Mucosa of stomach (tissue), 1 donor: ENCODE measurements at regions not wholly inside any gene's neighbourhood (a gene's known extent, or its start where the extent isn't known, plus 50 kb on each side); places are given as distances from the start of the nearest gene placed in this dataset.
A peak's percentile ranks its signal among the peaks of the same experiment; 100 is the strongest.

ENCODE experiments used
- H3K27me3 ChIP-seq: one replicate; pipeline ENCODE4 v1.7.0; 2013; ENCODE audit warnings: mild to moderate bottlenecking, low read length; ENCODE audit not compliant: control insufficient read depth, insufficient read depth
- H3K36me3 ChIP-seq: one replicate; pipeline ENCODE4 v1.7.0; 2013; ENCODE audit warnings: low read length; ENCODE audit not compliant: control insufficient read depth, insufficient read depth
- H3K4me1 ChIP-seq: one replicate; pipeline ENCODE4 v1.7.0; 2013; ENCODE audit warnings: mild to moderate bottlenecking, low read length; ENCODE audit not compliant: control insufficient read depth, insufficient read depth
- H3K4me3 ChIP-seq: one replicate; pipeline ENCODE4 v1.7.0; 2013; ENCODE audit warnings: low read length
- H3K9ac ChIP-seq: one replicate; pipeline ENCODE4 v1.7.0; 2013; ENCODE audit warnings: mild to moderate bottlenecking, low read length, moderate library complexity
- H3K9me3 ChIP-seq: one replicate; pipeline ENCODE4 v1.7.0; 2013; ENCODE audit warnings: mild to moderate bottlenecking, low read length, moderate library complexity; ENCODE audit not compliant: control insufficient read depth
- donor health status: Pancreatic carcinoma.

DNA sequence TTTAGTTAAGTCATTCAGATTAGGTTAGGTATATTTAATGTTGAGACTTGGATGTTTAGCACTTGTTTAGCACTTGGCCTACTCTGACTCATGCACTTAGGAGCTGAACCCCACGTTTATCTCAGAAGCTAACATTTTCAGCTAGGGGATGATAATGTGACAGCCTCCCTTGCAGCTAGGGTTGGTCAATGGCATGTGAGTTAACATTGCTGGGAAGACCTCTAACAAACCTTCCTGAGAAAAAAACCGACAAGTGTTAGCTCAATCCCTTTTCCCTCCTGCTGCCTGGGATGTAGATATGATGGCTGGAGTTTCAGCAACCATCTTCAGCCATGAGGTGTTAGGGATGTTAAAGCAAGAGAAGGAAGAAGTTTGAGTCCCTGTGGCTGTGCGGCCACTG, 185.0 kb upstream of the FOXF1 start:
- H3K4me1 ChIP-seq: no peaks in the 10 kb centered on the region
- no peaks in the 10 kb centered on the region for H3K27me3 ChIP-seq
- no peaks in the 10 kb centered on the region for H3K36me3 ChIP-seq
- no peak overlapping the region for H3K4me3 ChIP-seq
- H3K9me3 ChIP-seq: no peaks in the 10 kb centered on the region
- H3K9ac ChIP-seq: no peak overlapping the region

DNA sequence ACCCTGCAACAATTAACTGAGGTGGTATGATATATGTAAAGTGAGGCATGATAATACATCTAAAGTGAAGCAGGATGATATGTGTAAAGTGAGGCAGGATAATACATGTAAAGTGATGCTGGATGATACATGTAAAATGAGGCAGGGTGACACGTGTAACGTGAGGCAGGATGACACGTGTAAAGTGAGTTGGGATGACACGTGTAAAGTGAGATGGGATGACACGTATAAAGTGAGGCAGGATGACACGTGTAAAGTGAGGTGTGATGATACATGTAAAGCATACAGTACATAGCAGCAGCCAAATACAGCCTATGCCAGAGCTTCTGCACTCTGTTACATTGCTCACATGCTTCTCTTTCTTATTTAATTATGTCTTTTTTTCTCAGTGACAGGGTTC, 184.4 kb upstream of the FOXF1 start:
- H3K36me3 ChIP-seq: no peaks in the 10 kb centered on the region
- no peak overlapping the region for H3K9ac ChIP-seq
- H3K4me3 ChIP-seq: no peak overlapping the region
- H3K4me1 ChIP-seq: no peaks in the 10 kb centered on the region
- no peaks in the 10 kb centered on the region for H3K9me3 ChIP-seq
- H3K27me3 ChIP-seq: no peaks in the 10 kb centered on the region

DNA sequence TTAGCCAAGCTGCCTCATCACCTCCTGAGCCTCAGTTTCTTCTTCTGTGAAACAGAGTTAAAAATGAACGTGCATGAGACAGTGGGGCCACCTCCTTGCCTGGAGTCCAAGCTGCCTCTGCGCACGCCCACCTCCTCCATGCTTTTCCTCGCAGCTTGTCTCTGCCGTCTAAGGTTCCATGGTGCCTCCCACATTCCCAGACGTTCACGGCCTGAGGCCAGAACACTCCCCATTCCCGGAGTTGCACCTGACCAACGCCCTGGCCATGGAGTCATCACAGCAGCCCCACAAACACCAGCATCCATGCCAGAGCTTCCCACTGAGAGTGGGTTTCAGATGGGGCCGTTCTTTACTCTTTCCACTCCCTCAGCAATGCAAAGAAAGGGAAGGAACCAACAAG, 183.0 kb upstream of the FOXF1 start:
- Histone ChIP-seq H3K4me1 (no peaks in the 10 kb centered on the region), H3K36me3 (no peaks in the 10 kb centered on the region), H3K9me3 (no peaks in the 10 kb centered on the region), H3K27me3 (no peaks in the 10 kb centered on the region), H3K9ac (no peak overlapping the region), H3K4me3 (no peak overlapping the region)

DNA sequence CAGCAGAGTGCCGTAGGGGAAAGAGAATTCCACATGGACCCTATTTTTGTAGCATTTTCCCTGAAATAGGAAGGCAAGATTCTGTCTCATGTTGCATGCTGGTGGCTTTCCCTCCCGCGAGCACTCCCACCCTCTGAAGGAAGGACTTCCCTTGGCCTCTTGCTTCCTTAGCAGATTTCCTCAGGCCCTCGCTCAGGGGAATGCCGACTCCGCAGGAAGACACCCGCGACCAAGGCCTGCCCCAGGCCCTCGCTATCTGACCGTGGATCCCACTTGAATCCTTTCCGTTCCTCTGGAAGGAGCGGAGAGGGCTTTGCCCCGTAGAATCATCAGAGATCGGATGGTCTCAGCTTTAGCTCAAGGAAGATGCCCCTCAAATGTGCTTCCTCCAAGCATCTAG, 179.4 kb upstream of the FOXF1 start:
- H3K9me3 ChIP-seq: no peaks in the 10 kb centered on the region
- H3K4me1 ChIP-seq: no peaks in the 10 kb centered on the region
- H3K36me3 ChIP-seq: no peaks in the 10 kb centered on the region
- no peak overlapping the region for H3K9ac ChIP-seq
- H3K27me3 ChIP-seq: no peaks in the 10 kb centered on the region
- no peak overlapping the region for H3K4me3 ChIP-seq

DNA sequence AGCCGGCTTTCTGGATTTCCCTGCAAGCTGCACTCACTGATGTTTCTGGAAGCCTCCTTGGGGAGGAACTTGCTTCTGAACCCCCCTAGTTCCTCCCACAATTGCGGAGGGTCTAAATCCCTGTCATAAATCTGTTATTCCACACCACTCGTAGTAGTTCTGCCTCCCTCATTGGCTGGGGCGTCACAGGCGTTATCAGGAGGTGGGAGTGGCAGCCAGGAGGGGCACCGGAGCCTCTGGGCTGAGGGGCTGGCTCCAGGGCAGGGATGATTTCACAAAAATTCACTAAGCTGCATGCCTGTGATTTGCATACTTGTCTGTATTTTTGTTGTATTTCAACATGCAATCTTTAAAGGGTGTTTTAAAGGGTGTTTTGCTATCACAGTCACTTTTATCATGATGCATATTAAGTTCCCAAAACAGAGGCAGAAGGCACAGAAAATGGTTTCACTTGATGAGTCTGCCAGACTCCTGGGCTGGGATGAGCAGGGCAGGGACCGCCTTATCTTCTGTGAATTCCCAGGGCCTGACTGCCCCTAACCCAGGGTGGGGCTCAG, 176.2 kb upstream of the FOXF1 start:
- Histone ChIP-seq H3K36me3 (no peaks in the 10 kb centered on the region), H3K4me3 (no peak overlapping the region), H3K4me1 (no peaks in the 10 kb centered on the region), H3K9me3 (no peaks in the 10 kb centered on the region), H3K9ac (no peak overlapping the region), H3K27me3 (no peaks in the 10 kb centered on the region)

DNA sequence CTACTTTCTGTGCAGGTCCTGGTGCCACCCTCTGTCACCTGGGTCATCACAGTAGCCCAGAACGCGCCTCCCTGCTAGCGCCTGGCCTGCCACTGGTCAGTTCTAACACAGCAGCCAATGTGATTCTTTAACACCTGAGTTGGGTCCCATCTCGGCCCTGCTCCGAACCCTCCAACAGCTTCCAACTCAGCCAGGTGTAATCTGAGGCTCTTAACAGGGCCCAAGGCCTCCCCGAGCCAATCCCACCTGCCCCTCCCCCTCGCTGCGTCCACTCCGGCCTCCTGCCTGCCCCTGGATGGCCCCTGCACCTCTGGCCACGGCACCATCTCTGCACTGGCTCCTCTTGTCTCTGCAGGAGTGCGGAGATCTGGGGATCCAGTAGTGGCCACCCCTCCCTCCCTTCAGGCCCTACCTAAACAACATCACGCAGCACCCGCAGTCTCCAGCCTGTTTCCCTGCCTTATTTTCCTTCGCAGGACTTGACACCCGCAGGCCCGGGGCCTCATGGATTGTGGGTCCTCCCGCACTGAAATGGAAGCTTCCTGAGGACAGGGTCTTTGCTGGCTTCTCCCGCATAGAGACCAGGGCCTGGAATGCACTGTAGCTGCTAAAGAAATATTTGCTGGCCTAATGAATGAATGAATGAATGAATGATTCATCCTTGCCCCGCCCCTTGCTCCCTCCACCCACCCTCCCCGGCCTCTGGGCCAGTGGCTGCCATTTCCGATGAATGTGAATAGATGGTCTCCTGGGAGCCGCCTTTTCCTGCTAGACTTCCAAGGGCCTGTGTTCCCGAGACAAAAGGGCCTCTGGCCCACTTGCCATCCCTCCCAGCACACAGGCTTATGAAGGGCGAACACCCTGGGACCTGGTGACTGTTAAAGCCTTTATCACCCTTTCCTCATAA, 174.8 kb upstream of the FOXF1 start:
- H3K9ac ChIP-seq: no peak overlapping the region
- no peaks in the 10 kb centered on the region for H3K9me3 ChIP-seq
- no peak overlapping the region for H3K4me3 ChIP-seq
- H3K36me3 ChIP-seq: no peaks in the 10 kb centered on the region
- H3K27me3 ChIP-seq: no peaks in the 10 kb centered on the region
- H3K4me1 ChIP-seq: no peaks in the 10 kb centered on the region

DNA sequence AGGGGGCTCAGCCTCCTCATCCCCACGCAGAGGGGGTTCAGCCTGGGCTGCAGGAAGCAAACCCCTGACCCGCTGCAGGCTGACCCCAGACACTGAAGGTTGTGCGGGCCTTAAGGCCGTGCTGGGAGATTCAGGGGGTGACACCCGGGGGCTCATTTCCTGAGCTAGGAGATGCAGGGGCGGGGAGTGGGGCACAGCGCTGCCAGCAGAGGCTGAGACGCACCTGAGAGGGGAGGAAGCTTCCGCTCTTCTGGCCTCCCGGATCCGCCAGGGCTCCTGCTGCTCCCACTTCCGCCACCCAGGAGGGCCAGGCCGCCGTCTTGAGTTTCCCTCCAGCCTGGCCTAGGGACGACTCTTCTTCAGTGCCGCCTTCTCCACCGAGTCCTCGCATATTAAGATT, 173.2 kb upstream of the FOXF1 start:
- Histone ChIP-seq H3K4me1 (no peaks in the 10 kb centered on the region), H3K9ac (no peak overlapping the region), H3K27me3 (no peaks in the 10 kb centered on the region), H3K36me3 (no peaks in the 10 kb centered on the region), H3K9me3 (no peaks in the 10 kb centered on the region), H3K4me3 (no peak overlapping the region)

DNA sequence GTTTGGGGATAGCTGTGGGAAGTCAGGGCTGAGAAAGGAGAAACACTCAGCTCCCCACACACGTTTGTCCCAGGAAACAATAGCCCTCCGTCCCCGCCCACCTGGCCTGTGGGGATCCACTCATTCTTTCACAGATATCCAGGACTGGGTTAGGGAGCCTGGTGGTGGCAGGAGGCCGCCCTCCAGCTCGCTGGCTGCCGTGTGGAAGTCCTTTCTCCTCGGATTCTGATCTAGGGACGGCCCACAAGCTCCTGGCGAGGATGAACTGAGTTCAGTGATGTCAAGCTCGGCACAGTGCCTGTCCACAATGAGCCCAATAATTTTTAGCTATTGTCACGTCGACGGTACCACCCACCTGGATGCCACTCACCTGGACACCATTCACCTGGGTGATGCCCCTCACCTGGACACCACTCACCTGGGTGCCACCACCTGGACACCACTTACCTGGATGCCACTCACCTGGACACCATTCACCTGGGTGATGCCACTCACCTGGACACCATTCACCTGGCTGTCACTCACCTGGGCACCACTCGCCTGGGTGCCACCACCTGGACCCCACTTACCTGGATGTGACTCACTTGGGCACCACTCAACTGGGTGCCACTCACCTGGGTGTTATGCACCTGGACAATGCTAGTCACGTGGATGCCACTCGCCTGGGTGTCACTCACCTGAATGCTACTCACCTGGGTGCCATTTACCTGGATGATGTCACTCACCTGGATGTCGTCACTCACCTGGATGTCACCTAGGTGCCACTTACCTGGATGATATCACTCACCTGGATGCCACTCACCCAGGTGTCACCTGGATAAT, 172.5 kb upstream of the FOXF1 start:
- no peaks in the 10 kb centered on the region for H3K9me3 ChIP-seq
- no peaks in the 10 kb centered on the region for H3K4me1 ChIP-seq
- no peak overlapping the region for H3K4me3 ChIP-seq
- H3K9ac ChIP-seq: no peak overlapping the region
- H3K27me3 ChIP-seq: no peaks in the 10 kb centered on the region
- no peaks in the 10 kb centered on the region for H3K36me3 ChIP-seq

DNA sequence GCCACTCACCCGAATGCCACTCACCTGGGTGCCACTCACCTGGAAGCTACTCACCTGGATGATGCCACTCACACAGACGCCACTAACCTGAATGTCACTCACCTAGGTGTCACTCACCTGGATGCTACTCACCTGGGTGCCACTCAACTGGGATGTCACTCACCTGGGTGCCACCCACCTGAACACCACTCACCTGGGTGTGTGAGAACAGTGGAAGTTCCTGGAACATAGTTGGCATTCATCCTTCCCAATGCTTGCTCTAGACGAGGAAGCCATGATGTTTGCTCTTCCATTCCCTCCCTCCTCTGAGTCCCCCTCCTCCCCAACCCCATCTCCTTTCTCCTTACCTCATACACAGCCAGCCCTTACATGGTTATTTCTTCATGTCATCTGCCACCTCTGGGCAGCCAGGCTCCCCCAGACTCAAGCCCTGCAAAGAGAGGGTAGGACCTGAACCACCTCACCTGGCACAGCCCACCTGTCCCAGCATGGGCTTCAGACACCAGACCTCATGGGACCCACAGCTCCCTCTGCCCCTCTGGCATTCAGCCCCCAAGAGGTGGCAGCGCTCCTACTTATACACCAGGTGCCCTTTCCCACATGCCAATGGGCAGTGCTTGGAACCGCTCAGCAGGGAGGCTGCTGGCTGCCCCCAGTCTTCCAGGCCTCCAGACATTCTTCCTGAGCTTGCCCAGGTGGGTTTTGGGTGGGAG, 171.8 kb upstream of the FOXF1 start:
- no peak overlapping the region for H3K4me3 ChIP-seq
- no peaks in the 10 kb centered on the region for H3K27me3 ChIP-seq
- no peaks in the 10 kb centered on the region for H3K9me3 ChIP-seq

DNA sequence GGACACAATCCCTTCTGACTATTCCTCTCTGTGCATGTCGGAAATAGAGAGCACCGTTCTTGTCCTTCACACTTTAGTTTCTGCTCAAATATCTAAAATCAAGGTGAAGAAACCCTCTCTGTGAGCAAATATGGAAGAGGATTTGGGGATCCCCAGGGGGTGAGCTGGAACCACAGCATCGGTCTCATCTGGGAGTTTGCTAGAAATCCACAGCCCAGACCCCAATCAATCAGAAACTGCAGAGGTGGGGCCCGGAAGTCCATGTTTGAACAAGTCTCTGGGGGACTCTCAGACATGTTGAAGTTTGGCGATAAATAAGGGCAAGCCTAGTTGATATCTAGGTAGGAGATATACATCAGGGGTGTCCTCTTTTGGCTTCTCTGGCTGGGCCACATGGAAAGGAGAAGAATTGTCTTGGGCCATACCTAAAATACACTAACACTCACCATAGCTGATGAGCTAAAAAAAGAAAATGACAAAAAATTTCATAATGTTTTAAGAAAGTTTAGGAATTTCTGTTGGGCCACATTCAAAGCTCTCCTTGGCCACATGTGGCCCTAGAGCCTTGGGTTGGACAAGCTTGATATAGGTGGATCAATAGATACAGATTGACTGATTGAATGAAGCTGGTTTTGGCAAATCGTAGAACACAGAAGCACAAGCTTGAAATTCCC, 168.0 kb upstream of the FOXF1 start:
- Histone ChIP-seq H3K36me3 (no peaks in the 10 kb centered on the region), H3K27me3 (no peaks in the 10 kb centered on the region), H3K4me3 (no peak overlapping the region), H3K9me3 (no peaks in the 10 kb centered on the region), H3K9ac (no peak overlapping the region), H3K4me1 (peaks cover 4% of the 10 kb centered on the region)

More for the DNA sequence above, 171.8 kb upstream of the FOXF1 start:
- H3K36me3 ChIP-seq: no peaks in the 10 kb centered on the region
- no peak overlapping the region for H3K9ac ChIP-seq
- H3K4me1 ChIP-seq: no peaks in the 10 kb centered on the region

DNA sequence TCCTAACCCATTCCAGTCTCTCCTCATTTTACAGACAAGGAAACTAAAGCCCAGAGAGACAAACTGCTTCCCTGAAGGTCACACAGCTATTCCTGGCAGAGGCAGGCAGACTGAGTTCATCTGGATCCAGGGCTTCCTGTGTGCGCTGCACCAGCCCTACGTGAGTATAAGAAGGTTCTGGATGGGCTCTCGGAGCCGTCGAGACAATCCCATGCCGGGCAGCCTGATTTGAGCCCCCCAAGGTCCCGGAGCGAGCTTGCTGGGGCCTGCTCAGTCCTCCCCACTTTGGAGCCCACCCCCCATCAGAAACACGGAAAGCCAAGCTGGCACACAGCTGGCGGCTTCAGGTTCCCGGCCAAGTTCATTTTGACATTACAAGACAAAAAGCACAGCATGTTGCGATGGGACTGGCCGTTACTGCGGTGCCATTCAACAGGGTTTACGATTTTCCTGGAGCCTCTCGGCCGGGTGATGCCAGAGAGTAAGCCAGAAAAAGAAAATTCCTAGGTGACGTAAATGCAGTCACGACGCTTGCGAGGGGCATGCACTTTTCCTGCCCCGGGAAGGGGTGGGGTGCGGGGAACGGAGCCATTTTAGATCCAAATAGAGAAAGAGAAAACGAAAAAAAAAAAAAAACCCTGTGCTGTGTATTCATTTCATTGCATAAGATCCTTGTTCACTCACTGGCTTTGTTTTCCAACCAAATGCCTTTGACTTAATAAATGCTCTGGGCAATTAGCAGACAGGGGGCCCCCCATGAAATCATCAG, 167.1 kb upstream of the FOXF1 start:
- peak overlapping the region; percentile 37 for H3K9ac ChIP-seq
- peaks cover 4% of the 10 kb centered on the region for H3K4me1 ChIP-seq
- no peaks in the 10 kb centered on the region for H3K27me3 ChIP-seq
- H3K4me3 ChIP-seq: no peak overlapping the region
- H3K9me3 ChIP-seq: no peaks in the 10 kb centered on the region
- H3K36me3 ChIP-seq: no peaks in the 10 kb centered on the region
